ENCODE measurements at regions not wholly inside any gene's neighbourhood (a gene's known extent, or its start where the extent isn't known, plus 50 kb on each side); places are given as distances from the start of the nearest gene placed in this dataset.

- Histone ChIP-seq H3K56ac (replicated peaks; ENCODE audit: insufficient read length, low read depth, low read length) (no peak overlapping the region), H3K4me3 (ENCODE audit: extremely low read depth in 1 of 4, insufficient read depth in 2 of 4, low read depth in 3 of 4, low read length in 4 of 4) (no peak overlapping the region), H2BK120ac (replicated peaks; ENCODE audit: low read depth, low read length) (no peak overlapping the region), H3K9ac (replicated peaks in 1 of 4; ENCODE audit: extremely low read depth in 1 of 4, low read depth in 3 of 4, low read length in 3 of 4) (no peak overlapping the region), H4K20me1 (replicated peaks in 1 of 2; ENCODE audit: control insufficient read depth in 1 of 2, insufficient read depth in 2 of 2, low read length in 2 of 2) (no peaks in the 10 kb centered on the region), H3K4ac (replicated peaks; ENCODE audit: insufficient read length, low read depth, low read length) (no peak overlapping the region), H2AFZ (ENCODE audit: low read length) (no peak overlapping the region), H2BK20ac (ENCODE audit: low read length) (no peak overlapping the region), H3K36me3 (ENCODE audit: control insufficient read depth in 2 of 4, insufficient read depth in 4 of 4, low read length in 3 of 4) (no peaks in the 10 kb centered on the region), H3K27me3 (replicated peaks in 1 of 4; ENCODE audit: control insufficient read depth in 3 of 4, extremely low read depth in 1 of 4, insufficient read depth in 3 of 4, low read length in 3 of 4) (no peaks in the 10 kb centered on the region), H2AK5ac (ENCODE audit: low read depth, low read length) (no peak overlapping the region), H4K91ac (replicated peaks; ENCODE audit: insufficient read length, low read length) (no peak overlapping the region), H4K8ac (ENCODE audit: extremely low read depth, insufficient read depth, low read length) (no peak overlapping the region), H3K9me3 (ENCODE audit: insufficient read depth in 2 of 2, low read depth in 1 of 2, low read length in 1 of 2) (no peaks in the 10 kb centered on the region), H3K79me1 (ENCODE audit: low read depth, low read length) (no peaks in the 10 kb centered on the region), H3K23ac (ENCODE audit: insufficient read length) (no peak overlapping the region), H2BK12ac (ENCODE audit: low read depth, low read length) (no peak overlapping the region), H2BK5ac (ENCODE audit: low read depth, low read length) (no peak overlapping the region), H4K5ac (ENCODE audit: insufficient read length, low read depth, low read length) (no peak overlapping the region), H2BK15ac (ENCODE audit: low read length) (no peak overlapping the region), H3K23me2 (ENCODE audit: low read depth, low read length) (no peaks in the 10 kb centered on the region), H3K79me2 (ENCODE audit: control insufficient read depth in 1 of 2, insufficient read depth in 2 of 2, low read length in 2 of 2) (no peaks in the 10 kb centered on the region), H3K14ac (ENCODE audit: insufficient read length) (no peak overlapping the region), H3K18ac (ENCODE audit: extremely low read depth, low read length) (no peak overlapping the region), H3K27ac (ENCODE audit: low read depth, low read length) (no peak overlapping the region), H3K4me1 (replicated peaks in 1 of 4; ENCODE audit: control insufficient read depth in 3 of 4, insufficient read depth in 4 of 4, low read length in 3 of 4) (no peaks in the 10 kb centered on the region), H3K4me2 (ENCODE audit: insufficient read depth in 1 of 2, low read depth in 2 of 2, low read length in 2 of 2) (no peak overlapping the region)
- no peak for TF ChIP-seq HDAC6 (IDR thresholded peaks at IDR 0.05; ENCODE audit: low read depth, low read length)
- no peak for TF ChIP-seq CBX5 (IDR thresholded peaks at IDR 0.05; ENCODE audit: low read depth, low read length)
- TF ChIP-seq KDM1A (IDR thresholded peaks at IDR 0.05; ENCODE audit: borderline replicate concordance, low read length), result no peak
- no peak for TF ChIP-seq JUND (IDR thresholded peaks at IDR 0.05; ENCODE audit: low read length)
- no peak for TF ChIP-seq GABPA (IDR thresholded peaks at IDR 0.05; ENCODE audit: borderline replicate concordance, insufficient read depth, low read length)
- no peak for TF ChIP-seq FOSL1 (IDR thresholded peaks at IDR 0.05; ENCODE audit: insufficient read depth, low read depth, low read length)
- TF ChIP-seq TBP (IDR thresholded peaks at IDR 0.05; ENCODE audit: low read depth, low read length), result no peak
- TF ChIP-seq RBBP5 (IDR thresholded peaks at IDR 0.05; ENCODE audit: borderline replicate concordance, low read depth, low read length), result no peak
- no peak for TF ChIP-seq RAD21 (IDR thresholded peaks at IDR 0.05 in 1 of 2, conservative IDR thresholded peaks at IDR 0.05 in 1 of 2; ENCODE audit: low read depth in 2 of 2, low read length in 2 of 2)
- no peak for TF ChIP-seq TEAD4 (IDR thresholded peaks at IDR 0.05; ENCODE audit: low read depth, low read length)
- 96% methylated on average over 2 of the region's 2 CpGs; no CpG with 5 or more reads in 1 of the 2 experiments for WGBS, 2 experiments (ENCODE audit: extremely low coverage in 1 of 2, insufficient coverage in 1 of 2, insufficient read length in 1 of 2, insufficient replicate concordance in 2 of 2, low coverage in 1 of 2, low lambda C conversion rate in 2 of 2, missing lambda C conversion rate in 1 of 2)
- CTCF ChIA-PET (ENCODE audit: partially characterized antibody), result interaction anchor here (0.7 to 1.7 kb wide), 4 partner anchors 164 to 794 kb away, joined by 3 to 4 read pairs (median 3); no protein-coding TSS in a partner anchor
- DNase-seq (ENCODE audit: low read depth in 1 of 2, low spot score in 2 of 2) (no peak), FAIRE-seq (no peak)
- POLR2A ChIA-PET (ENCODE audit: partially characterized antibody), result no interaction called here
Measured at GRCh38 chr5:98205691-98206461, 567.6 kb upstream of the RGMB start.

Data from H1 (cell line).